Lung (tissue), 11 donors: ENCODE measurements at regions not wholly inside any gene's neighbourhood (a gene's known extent, or its start where the extent isn't known, plus 50 kb on each side); places are given as distances from the start of the nearest gene placed in this dataset.

Source experiments
- ATAC-seq: fragments of 200-7000 bp; cut with Tn5 transposase; one replicate; pipeline ENCODE4 v1.9.1; 2020; ENCODE audit warnings: moderate number of reproducible peaks; ENCODE audit not compliant: insufficient read depth, low FRiP score
- DNase-seq, 3 donors: peaks; one replicate each; pipeline ENCODE4 v3.0.0-alpha.2; 2013 to 2017
- H3K27ac ChIP-seq, 2 donors: one replicate each; pipeline ENCODE4 v1.5.1; 2013; ENCODE audit warnings: mild to moderate bottlenecking in 2 of 2, moderate library complexity in 2 of 2, control low read depth in 1 of 2, inconsistent platforms in 1 of 2, low read depth in 1 of 2, low read length in 1 of 2
- H3K27me3 ChIP-seq, 3 donors: one replicate each; pipeline ENCODE4 v1.5.1; 2013; ENCODE audit warnings: low read length in 2 of 3; ENCODE audit not compliant: control insufficient read depth in 3 of 3, insufficient read depth in 3 of 3
- H3K36me3 ChIP-seq, 4 donors: one replicate each; pipeline ENCODE4 v1.5.1; 2013; ENCODE audit warnings: low read length in 4 of 4, mild to moderate bottlenecking in 1 of 4, moderate library complexity in 1 of 4; ENCODE audit not compliant: control insufficient read depth in 4 of 4, insufficient read depth in 4 of 4
- H3K4me1 ChIP-seq, 5 donors: one replicate each; pipeline ENCODE4 v1.5.1; 2013; ENCODE audit warnings: low read length in 5 of 5, mild to moderate bottlenecking in 2 of 5, moderate library complexity in 1 of 5; ENCODE audit not compliant: control insufficient read depth in 5 of 5, insufficient read depth in 5 of 5
- H3K4me3 ChIP-seq: one replicate; pipeline ENCODE4 v1.5.1; 2013; ENCODE audit warnings: mild to moderate bottlenecking, control low read depth, moderate library complexity
- H3K9ac ChIP-seq, 2 donors: one replicate each; pipeline ENCODE4 v1.5.1; 2013; ENCODE audit warnings: low read length in 2 of 2, control low read depth in 1 of 2; ENCODE audit not compliant: insufficient read depth in 1 of 2
- H3K9me3 ChIP-seq, 4 donors: one replicate each; pipeline ENCODE4 v1.5.1; 2013; ENCODE audit warnings: low read length in 3 of 4, mild to moderate bottlenecking in 1 of 4, moderate library complexity in 1 of 4; ENCODE audit not compliant: control insufficient read depth in 4 of 4, insufficient read depth in 3 of 4
- WGBS, 2 donors: extraction: QIAGEN DNeasy Blood & Tissue Kit; methylation state at CpG; one replicate each; pipeline ENCODE4 v1.1.7; 2013; 5-methylcytosine and 5-hydroxymethylcytosine counted together
- TF ChIP-seq, protein P1 (sequence below): IDR thresholded peaks from 2 replicates; pipeline ENCODE4 v1.5.1; 2012; ENCODE audit warnings: mild to moderate bottlenecking; ENCODE audit errors: control extremely low read depth, extremely low read depth
- donor health status: control.
- donor health status: control.
- donor health status: Bipolar disorder and iron deficiency.
- donor health status: healthy.
- donor health status: DM: yes; HTN: yes; CAD: no.

DNA sequence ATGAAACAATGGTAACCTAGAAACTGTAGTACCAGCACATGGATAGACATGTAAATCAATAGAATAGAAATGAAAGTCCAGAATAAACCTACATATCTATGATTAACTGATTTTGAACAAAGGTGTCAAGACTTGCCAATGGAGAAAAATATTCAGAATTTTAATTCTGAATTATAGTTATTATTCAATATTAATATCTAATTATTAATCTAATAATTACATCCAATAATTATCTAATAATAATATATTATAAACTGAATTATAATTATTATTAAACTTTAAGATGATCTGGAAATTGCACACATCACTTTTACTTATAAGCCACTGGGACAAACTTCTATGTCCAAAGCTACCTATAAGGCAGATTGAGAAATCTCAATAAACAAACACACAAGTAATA, 1365.2 kb upstream of the ADGRL3 start:
- TF ChIP-seq, protein P1, sequence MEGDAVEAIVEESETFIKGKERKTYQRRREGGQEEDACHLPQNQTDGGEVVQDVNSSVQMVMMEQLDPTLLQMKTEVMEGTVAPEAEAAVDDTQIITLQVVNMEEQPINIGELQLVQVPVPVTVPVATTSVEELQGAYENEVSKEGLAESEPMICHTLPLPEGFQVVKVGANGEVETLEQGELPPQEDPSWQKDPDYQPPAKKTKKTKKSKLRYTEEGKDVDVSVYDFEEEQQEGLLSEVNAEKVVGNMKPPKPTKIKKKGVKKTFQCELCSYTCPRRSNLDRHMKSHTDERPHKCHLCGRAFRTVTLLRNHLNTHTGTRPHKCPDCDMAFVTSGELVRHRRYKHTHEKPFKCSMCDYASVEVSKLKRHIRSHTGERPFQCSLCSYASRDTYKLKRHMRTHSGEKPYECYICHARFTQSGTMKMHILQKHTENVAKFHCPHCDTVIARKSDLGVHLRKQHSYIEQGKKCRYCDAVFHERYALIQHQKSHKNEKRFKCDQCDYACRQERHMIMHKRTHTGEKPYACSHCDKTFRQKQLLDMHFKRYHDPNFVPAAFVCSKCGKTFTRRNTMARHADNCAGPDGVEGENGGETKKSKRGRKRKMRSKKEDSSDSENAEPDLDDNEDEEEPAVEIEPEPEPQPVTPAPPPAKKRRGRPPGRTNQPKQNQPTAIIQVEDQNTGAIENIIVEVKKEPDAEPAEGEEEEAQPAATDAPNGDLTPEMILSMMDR, result no peak
- Histone ChIP-seq H3K9me3 (no peaks in the 10 kb centered on the region), H3K27ac (no peak overlapping the region), H3K9ac (no peak overlapping the region), H3K36me3 (no peaks in the 10 kb centered on the region), H3K4me3 (no peak overlapping the region), H3K27me3 (no peaks in the 10 kb centered on the region), H3K4me1 (no peaks in the 10 kb centered on the region)
- DNase-seq (no peak), ATAC-seq (no peak)

DNA sequence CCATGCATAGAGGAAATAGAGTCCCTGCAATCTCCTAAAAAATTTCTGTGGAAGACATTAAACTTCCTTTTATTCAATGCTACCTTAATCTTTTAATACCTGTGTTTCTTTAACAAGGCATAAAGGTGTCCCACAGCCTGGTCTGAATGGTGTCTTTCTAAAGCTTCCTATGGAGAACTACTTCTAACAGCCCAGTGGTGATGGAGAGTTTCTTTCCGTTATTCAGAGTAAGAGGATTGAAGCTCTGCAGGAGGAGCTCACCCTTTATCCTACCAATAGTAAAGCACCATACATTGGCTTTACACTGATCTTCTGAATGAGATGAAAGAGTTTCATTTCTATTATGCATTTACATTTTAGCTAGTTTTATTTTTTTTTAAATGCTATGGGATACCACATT, 1362.4 kb upstream of the ADGRL3 start:
- H3K9me3 ChIP-seq, result no peaks in the 10 kb centered on the region
- ATAC-seq (no peak), DNase-seq (no peak)
- TF ChIP-seq, protein P1, result no peak
- H3K9ac ChIP-seq, result no peak overlapping the region
- H3K4me1 ChIP-seq, result no peaks in the 10 kb centered on the region
- no peaks in the 10 kb centered on the region for H3K36me3 ChIP-seq
- no peak overlapping the region for H3K27ac ChIP-seq
- no peak overlapping the region for H3K4me3 ChIP-seq
- no peaks in the 10 kb centered on the region for H3K27me3 ChIP-seq
- WGBS, 2 donors, result 90 to 91% methylated on average over 1 of the region's 1 CpG

DNA sequence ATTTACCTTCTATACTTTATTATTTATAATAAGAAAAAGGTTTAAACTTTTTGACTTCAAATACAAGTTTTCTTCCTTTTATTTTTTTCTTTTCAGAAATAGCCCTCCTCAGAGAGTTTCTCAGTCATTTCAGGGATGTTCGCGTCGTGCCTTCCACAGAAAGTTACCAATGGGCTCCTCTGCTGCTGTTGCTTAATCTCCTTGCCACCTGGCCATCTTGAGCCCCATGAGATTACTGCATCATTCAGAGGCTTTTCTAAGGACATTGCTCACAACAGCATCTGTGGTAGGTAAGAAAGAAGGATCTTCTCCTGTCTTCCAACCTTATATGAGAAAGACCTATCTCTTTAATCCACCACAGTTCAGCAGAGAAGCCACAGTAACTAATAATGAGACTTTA, 1361.9 kb upstream of the ADGRL3 start:
- ATAC-seq (no peak), DNase-seq (no peak)
- H3K36me3 ChIP-seq, result no peaks in the 10 kb centered on the region
- H3K27me3 ChIP-seq, result no peaks in the 10 kb centered on the region
- H3K4me3 ChIP-seq, result no peak overlapping the region
- WGBS, 2 donors, result 96 to 98% methylated on average over 3 of the region's 3 CpGs
- no peaks in the 10 kb centered on the region for H3K4me1 ChIP-seq
- no peak overlapping the region for H3K9ac ChIP-seq
- no peak overlapping the region for H3K27ac ChIP-seq
- no peaks in the 10 kb centered on the region for H3K9me3 ChIP-seq
- TF ChIP-seq, protein P1, result no peak

DNA sequence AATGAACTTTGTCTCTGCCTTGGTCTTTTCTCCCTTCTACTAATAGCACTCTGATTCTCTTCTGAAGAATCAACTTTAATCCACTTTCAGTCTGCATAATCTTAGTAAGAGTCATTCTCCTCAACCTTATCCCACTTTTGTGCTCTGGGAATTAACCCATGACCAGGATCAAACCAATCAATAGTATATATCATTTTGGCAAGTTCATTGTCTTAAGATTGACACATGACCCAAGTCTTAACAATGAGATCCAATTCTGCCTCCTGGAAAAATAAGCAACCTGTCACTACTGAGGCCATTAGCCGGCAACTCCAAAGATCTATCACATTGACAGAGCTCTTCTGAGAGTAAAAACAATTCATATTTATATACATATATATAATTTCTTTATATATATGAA, 1358.4 kb upstream of the ADGRL3 start:
- Histone ChIP-seq H3K27me3 (no peaks in the 10 kb centered on the region), H3K9ac (no peak overlapping the region), H3K9me3 (no peaks in the 10 kb centered on the region), H3K4me1 (no peaks in the 10 kb centered on the region), H3K36me3 (no peaks in the 10 kb centered on the region), H3K27ac (no peak overlapping the region), H3K4me3 (no peak overlapping the region)
- WGBS, 2 donors, result 51 to 70% methylated on average over 1 of the region's 1 CpG
- TF ChIP-seq, protein P1, result no peak
- ATAC-seq (no peak), DNase-seq (no peak)
